Stimulated activated CD4-positive, alpha-beta T cell treated with anti-CD3 and anti-CD28 coated beads, Interleukin-4, amount 100 ng/mL, for 24 hours (primary cell): ENCODE measurements at regions not wholly inside any gene's neighbourhood (a gene's known extent, or its start where the extent isn't known, plus 50 kb on each side); places are given as distances from the start of the nearest gene placed in this dataset.
"Not testable (repeated sequence)": the region's sequence is repeated elsewhere in the genome, so short reads cannot be mapped to it uniquely, and the experiment has no call there.

Experiments
- DNase-seq: peaks from one replicate; pipeline ENCODE4 v3.0.0-alpha.2; 2020

GRCh38 chr17:71519285-71519684 is 601.5 kb upstream of the SOX9 start:
- DNase-seq: no peak

- no peak for DNase-seq
Measured at GRCh38 chr17:71521724-71522123, 599.1 kb upstream of the SOX9 start.

- no peak for DNase-seq
Measured at GRCh38 chr17:71522383-71522782, 598.4 kb upstream of the SOX9 start.

- no peak for DNase-seq
Measured at GRCh38 chr17:71527311-71527710, 593.5 kb upstream of the SOX9 start.

- DNase-seq: no peak
Measured at GRCh38 chr17:71528210-71528609, 592.6 kb upstream of the SOX9 start.

GRCh38 chr17:71530248-71530647 is 590.6 kb upstream of the SOX9 start:
- no peak for DNase-seq

GRCh38 chr17:71535321-71535720 is 585.5 kb upstream of the SOX9 start:
- DNase-seq: no peak

- no peak for DNase-seq
Measured at GRCh38 chr17:71546419-71546818, 574.4 kb upstream of the SOX9 start.

- DNase-seq: no peak
Measured at GRCh38 chr17:71547904-71548303, 572.9 kb upstream of the SOX9 start.

- DNase-seq: no peak
Measured at GRCh38 chr17:71548540-71549190, 572.2 kb upstream of the SOX9 start.

- DNase-seq: no peak
Measured at GRCh38 chr17:71550675-71551074, 570.1 kb upstream of the SOX9 start.

GRCh38 chr17:71553381-71553780 is 567.4 kb upstream of the SOX9 start:
- DNase-seq: no peak

- DNase-seq: no peak
Measured at GRCh38 chr17:71558901-71559300, 561.9 kb upstream of the SOX9 start.

GRCh38 chr17:71572343-71572742 is 548.5 kb upstream of the SOX9 start:
- no peak for DNase-seq

- DNase-seq: no peak
Measured at GRCh38 chr17:71578446-71578845, 542.4 kb upstream of the SOX9 start.

GRCh38 chr17:71580220-71580619 is 540.6 kb upstream of the SOX9 start:
- DNase-seq: no peak

- DNase-seq: no peak
Measured at GRCh38 chr17:71585540-71585939, 535.3 kb upstream of the SOX9 start.

- no peak for DNase-seq
Measured at GRCh38 chr17:71592431-71592830, 528.4 kb upstream of the SOX9 start.

GRCh38 chr17:71593078-71593477 is 527.7 kb upstream of the SOX9 start:
- no peak for DNase-seq

GRCh38 chr17:71599583-71599982 is 521.2 kb upstream of the SOX9 start:
- not testable (repeated sequence) for DNase-seq

- no peak for DNase-seq
Measured at GRCh38 chr17:71600137-71600789, 520.6 kb upstream of the SOX9 start.

- no peak for DNase-seq
Measured at GRCh38 chr17:71601894-71602504, 518.8 kb upstream of the SOX9 start.

- no peak for DNase-seq
Measured at GRCh38 chr17:71613996-71614395, 506.8 kb upstream of the SOX9 start.

GRCh38 chr17:71615820-71616219 is 505.0 kb upstream of the SOX9 start:
- no peak for DNase-seq

- DNase-seq: not testable (repeated sequence)
Measured at GRCh38 chr17:71617767-71618166, 503.1 kb upstream of the SOX9 start.
